Neural progenitor cell (in vitro differentiated cells): ENCODE measurements at regions not wholly inside any gene's neighbourhood (a gene's known extent, or its start where the extent isn't known, plus 50 kb on each side); places are given as distances from the start of the nearest gene placed in this dataset.

Source experiments
- CTCF ChIP-seq: fragments of 200-600 bp; sonication (generic); IDR thresholded peaks from 2 replicates; pipeline ENCODE4 v1.5.1; 2017; ENCODE audit warnings: antibody characterized with exemption, mild to moderate bottlenecking
- EZH2 ChIP-seq: fragments of 200-600 bp; sonication (generic); IDR thresholded peaks from 2 replicates; pipeline ENCODE4 v1.6.1; 2017; ENCODE audit warnings: antibody characterized with exemption, mild to moderate bottlenecking, moderate library complexity
- EZH2phosphoT487 ChIP-seq: fragments of 200-600 bp; sonication (generic); IDR thresholded peaks from 2 replicates; pipeline ENCODE4 v1.6.1; 2017; ENCODE audit warnings: antibody characterized with exemption

GRCh38 chr7:149595541-149595940 is 97.9 kb upstream of the ZNF746 start:
- TF ChIP-seq CTCF (no peak), EZH2 (no peak), EZH2phosphoT487 (no peak)
